GM12878 (cell line): ENCODE measurements at regions not wholly inside any gene's neighbourhood (a gene's known extent, or its start where the extent isn't known, plus 50 kb on each side); places are given as distances from the start of the nearest gene placed in this dataset.

Experiments
- ATAC-seq: fragments of 200-7000 bp; cut with Tn5 transposase; 3 replicates; pipeline ENCODE4 v1.9.1; 2020; ENCODE audit warnings: mild to moderate bottlenecking, moderate library complexity
- BruUV-seq: library from RNA; stranded (reverse); fragments of 400-500 nt; replicated peaks from 2 replicates; lab custom pipeline; 2021; lab: Mats Ljungman, UMichigan
- CTCF ChIA-PET: fragments of 300-600 bp; sonication (Branson Sonifier 250); formaldehyde crosslinking; extraction: SDS; loops from one replicate; lab custom pipeline; 2021; ENCODE audit warnings: inconsistent platforms; lab: Yijun Ruan, JAX
- POLR2A ChIA-PET: fragments of 350-600 bp; formaldehyde crosslinking; extraction: SDS; loops from one replicate; lab custom pipeline; 2021; ENCODE audit warnings: inconsistent platforms; lab: Charles Lee
- RAD21 ChIA-PET: fragments of 300-600 bp; sonication (Branson Sonifier 250); formaldehyde crosslinking; loops from one replicate; lab custom pipeline; 2023; ENCODE audit warnings: antibody characterized with exemption; ENCODE audit not compliant: unreplicated experiment; lab: Charles Lee
- SMC1A ChIA-PET: fragments of 300-600 bp; sonication (Branson Sonifier 250); formaldehyde crosslinking; loops from one replicate; lab custom pipeline; 2023; ENCODE audit not compliant: unreplicated experiment, uncharacterized antibody; lab: Charles Lee
- DNase-seq: peaks from one replicate; pipeline ENCODE4 v3.0.0-alpha.2; 2011; ENCODE audit warnings: low read depth, low spot score
- FAIRE-seq: peaks from 3 replicates; lab custom pipeline; 2011; peaks lifted over from hg19 to GRCh38; lab: Jason Lieb, UNC
- H2AFZ ChIP-seq: 2 replicates; pipeline ENCODE4 v1.6.0; 2011; ENCODE audit warnings: low read depth, low read length, control low read depth; ENCODE audit not compliant: control insufficient read depth
- H3K27ac ChIP-seq: 2 replicates; pipeline ENCODE4 v1.5.1; 2011; ENCODE audit warnings: control low read depth; ENCODE audit not compliant: control insufficient read depth, insufficient read depth
- H3K27me3 ChIP-seq, 2 experiments: replicated peaks in 1 of 2; 2 replicates each; pipeline versions ENCODE4 v1.6.0 to v1.6.1; 2011; ENCODE audit warnings: low read length in 1 of 2; ENCODE audit not compliant: control insufficient read depth in 2 of 2, insufficient read depth in 2 of 2
- H3K36me3 ChIP-seq, 2 experiments: 2 replicates each; pipeline ENCODE4 v1.5.1; 2011; ENCODE audit warnings: low read length in 1 of 2; ENCODE audit not compliant: control insufficient read depth in 2 of 2, insufficient read depth in 2 of 2
- H3K4me1 ChIP-seq: 2 replicates; pipeline ENCODE4 v1.6.1; 2011; ENCODE audit warnings: mild to moderate bottlenecking, low read length, moderate library complexity, mixed read lengths; ENCODE audit not compliant: control insufficient read depth, insufficient read depth
- H3K4me2 ChIP-seq: 2 replicates; pipeline ENCODE4 v1.6.0; 2011; ENCODE audit warnings: control low read depth; ENCODE audit not compliant: control insufficient read depth, insufficient read depth
- H3K4me3 ChIP-seq: fragments of 200-600 bp; sonication (generic); 2 replicates; pipeline ENCODE4 v1.5.1; 2016
- H3K79me2 ChIP-seq: 2 replicates; pipeline ENCODE4 v1.6.0; 2011; ENCODE audit warnings: low read length; ENCODE audit not compliant: control insufficient read depth, insufficient read depth
- H3K9ac ChIP-seq: 2 replicates; pipeline ENCODE4 v1.8.0; 2011; ENCODE audit warnings: low read length, control low read depth, mixed read lengths; ENCODE audit not compliant: control insufficient read depth, insufficient read depth
- H3K9me3 ChIP-seq: replicated peaks from 3 replicates; pipeline ENCODE4 v1.5.1; 2011; ENCODE audit warnings: mild to moderate bottlenecking, low read length; ENCODE audit not compliant: control insufficient read depth, insufficient read depth
- H4K20me1 ChIP-seq: 2 replicates; pipeline ENCODE4 v1.6.0; 2011; ENCODE audit not compliant: control insufficient read depth, insufficient read depth
- ASH2L ChIP-seq: fragments of 300-600, 200-600 bp; sonication (generic); IDR thresholded peaks from 2 replicates; pipeline ENCODE4 v1.6.1; 2017; ENCODE audit warnings: low read depth, mild to moderate bottlenecking, borderline replicate concordance
- CBFB ChIP-seq: IDR thresholded peaks from 2 replicates; pipeline ENCODE4 v1.6.1; 2016; ENCODE audit warnings: antibody characterized with exemption, low read depth
- CHD4 ChIP-seq: fragments of 200-600 bp; sonication (generic); IDR thresholded peaks from 2 replicates; pipeline ENCODE4 v1.6.1; 2016; ENCODE audit warnings: mild to moderate bottlenecking
- EP300 ChIP-seq, 2 experiments: fragments of 150-350 bp in 1 of 2; IDR thresholded peaks; 2 replicates each; pipeline ENCODE4 v1.6.1; 2011 to 2012; ENCODE audit warnings: low read depth in 2 of 2, low read length in 2 of 2, borderline replicate concordance in 1 of 2, improper control_type of control experiment in 1 of 2, inconsistent platforms in 1 of 2; ENCODE audit not compliant: control insufficient read depth in 1 of 2
- ETV6 ChIP-seq, 2 experiments: fragments of 450-650 bp in 1 of 2; IDR thresholded peaks in 1 of 2; conservative IDR thresholded peaks in 1 of 2; 2 replicates each; pipeline ENCODE4 v1.6.1; 2014; ENCODE audit warnings: antibody characterized with exemption in 1 of 2, borderline replicate concordance in 1 of 2, low read depth in 1 of 2, mild to moderate bottlenecking in 1 of 2, moderate library complexity in 1 of 2
- HDAC2 ChIP-seq: fragments of 200-600 bp; sonication (generic); IDR thresholded peaks from 2 replicates; pipeline ENCODE4 v1.6.1; 2017
- IKZF2 ChIP-seq, 2 experiments: fragments of 450-650 bp; IDR thresholded peaks; 2 replicates each; pipeline ENCODE4 v1.6.1; 2017; ENCODE audit warnings: mild to moderate bottlenecking in 2 of 2, moderate library complexity in 2 of 2
- JUNB ChIP-seq: IDR thresholded peaks from 2 replicates; pipeline ENCODE4 v1.6.1; 2016; ENCODE audit warnings: antibody characterized with exemption, mild to moderate bottlenecking
- KAT2A ChIP-seq: conservative IDR thresholded peaks from 2 replicates; pipeline ENCODE4 v1.6.1; 2011; ENCODE audit warnings: low read depth, low read length; ENCODE audit not compliant: control insufficient read depth
- NRF1 ChIP-seq: conservative IDR thresholded peaks from 2 replicates; pipeline ENCODE4 v1.6.1; 2011; ENCODE audit warnings: mild to moderate bottlenecking, low read depth, low read length, improper control_type of control experiment
- POLR2A ChIP-seq: IDR thresholded peaks from 2 replicates; pipeline ENCODE4 v1.6.1; 2011; ENCODE audit warnings: low read depth, mild to moderate bottlenecking, low read length
- SIX5 ChIP-seq: IDR thresholded peaks from 2 replicates; pipeline ENCODE4 v1.6.1; 2011; ENCODE audit warnings: mild to moderate bottlenecking, low read depth, low read length, moderate library complexity; ENCODE audit not compliant: severe bottlenecking
- SMARCA5 ChIP-seq: fragments of 450-650 bp; IDR thresholded peaks from 2 replicates; pipeline ENCODE4 v1.6.1; 2017; ENCODE audit warnings: mild to moderate bottlenecking
- TCF12 ChIP-seq: IDR thresholded peaks from 2 replicates; pipeline ENCODE4 v1.6.1; 2011; ENCODE audit warnings: low read depth, mild to moderate bottlenecking, low read length
- ZNF217 ChIP-seq: fragments of 450-650 bp; IDR thresholded peaks from 2 replicates; pipeline ENCODE4 v1.6.1; 2017; ENCODE audit warnings: antibody characterized with exemption, mild to moderate bottlenecking
- ZSCAN29 ChIP-seq: fragments of 450-650 bp; IDR thresholded peaks from 2 replicates; pipeline ENCODE4 v1.6.1; 2017; ENCODE audit warnings: mild to moderate bottlenecking, moderate library complexity
- WGBS: methylation state at CpG from one replicate; pipeline ENCODE4 v1.1.6; 2016; ENCODE audit warnings: low lambda C conversion rate; ENCODE audit not compliant: insufficient replicate concordance, insufficient coverage; ENCODE audit errors: missing lambda C conversion rate; 5-methylcytosine and 5-hydroxymethylcytosine counted together
- in situ Hi-C: fragments of 300-500 bp; cut with MboI; formaldehyde crosslinking; loops from 9 replicates; pipeline ENCODE4 v1.14.3; 2018; ENCODE audit warnings: mixed read lengths
- intact Hi-C: fragments of 100-400 bp; cut with micrococcal nuclease; formaldehyde crosslinking; loops from one replicate; pipeline ENCODE4 v1.14.2; 2022; ENCODE audit not compliant: unreplicated experiment
- TF ChIP-seq, protein P1 (sequence below): IDR thresholded peaks from 2 replicates; pipeline ENCODE4 v1.6.1; 2011; ENCODE audit warnings: low read depth, low read length, improper control_type of control experiment, borderline replicate concordance
- TF ChIP-seq, protein P2 (sequence below): IDR thresholded peaks from 2 replicates; pipeline ENCODE4 v1.6.1; 2012; ENCODE audit warnings: low read length, inconsistent platforms

DNA sequence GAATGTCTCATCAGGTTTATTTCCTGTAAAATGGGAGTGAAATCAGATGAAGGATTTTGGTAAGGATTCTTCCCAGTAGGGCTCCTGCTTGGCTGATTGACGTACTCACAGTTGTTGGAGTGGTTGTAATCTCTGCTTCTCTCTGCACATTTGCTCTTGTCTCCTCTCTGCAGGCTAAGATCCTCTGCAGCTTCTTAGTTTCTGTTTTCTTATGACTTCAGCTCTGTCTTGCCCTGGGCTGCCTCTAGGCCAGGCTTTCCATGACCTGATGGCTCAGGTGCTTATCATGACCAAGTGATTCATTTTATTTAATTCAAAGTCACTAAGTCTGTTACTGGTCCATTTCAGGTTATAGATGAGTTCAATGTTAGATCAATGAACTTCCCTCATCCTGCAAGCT lies 394.5 kb upstream of the DDHD1 start:
- peak; percentile 67 for ATAC-seq
- 17% methylated on average over 1 of the region's 1 CpG for WGBS
- SMC1A ChIA-PET, result interaction anchor here (0.6 to 2.5 kb wide), 9 partner anchors 8 to 432 kb away, joined by 3 to 7 read pairs (median 3); no protein-coding TSS in a partner anchor

DNA sequence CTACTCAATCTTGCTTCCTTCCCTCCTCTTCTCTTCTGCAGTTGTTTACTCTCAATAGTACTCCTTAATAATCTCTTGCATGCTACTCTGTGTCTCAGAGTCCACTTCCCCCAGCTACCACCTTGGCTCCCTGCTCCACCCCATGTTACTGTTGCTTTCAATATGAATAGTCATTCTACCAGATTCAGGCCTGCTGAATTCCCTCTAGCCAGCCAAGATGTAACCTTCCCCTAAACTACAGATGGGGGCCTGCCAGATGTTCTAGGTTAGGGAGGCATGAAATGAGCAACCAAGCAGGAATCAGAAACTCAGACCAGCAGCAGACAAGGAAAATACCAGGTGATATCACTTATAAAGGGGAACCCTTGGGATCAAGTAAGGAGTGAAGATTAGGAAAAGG lies 392.1 kb upstream of the DDHD1 start:
- no TSS peak for BruUV-seq
- no peak overlapping the region; the same call in 1 of the 2 replicates for H3K4me2 ChIP-seq
- ATAC-seq (peak; percentile 70), FAIRE-seq (no peak), DNase-seq (no peak)
- ChIA-PET POLR2A (no interaction called here), SMC1A (interaction anchor here (1.0 to 1.8 kb wide), 3 partner anchors 68 to 87 kb away, joined by 3 to 5 read pairs (median 4); no protein-coding TSS in a partner anchor), RAD21 (no interaction called here), CTCF (no interaction called here)
- no peak overlapping the region for H2AFZ ChIP-seq
- in situ Hi-C loops (loop anchor here (25.0 kb wide), 1 partner anchor 792 kb away; no protein-coding TSS in a partner anchor), intact Hi-C loops (no loop called here)
- H4K20me1 ChIP-seq, result no peaks in the 10 kb centered on the region
- H3K4me1 ChIP-seq, result peaks cover 3% of the 10 kb centered on the region; the same call in 1 of the 2 replicates
- no peak overlapping the region for H3K4me3 ChIP-seq
- no peaks in the 10 kb centered on the region for H3K79me2 ChIP-seq
- H3K27ac ChIP-seq, result no peak overlapping the region
- no peak overlapping the region for H3K9ac ChIP-seq
- H3K27me3 ChIP-seq, result no peaks in the 10 kb centered on the region
- no peaks in the 10 kb centered on the region for H3K9me3 ChIP-seq
- no peaks in the 10 kb centered on the region for H3K36me3 ChIP-seq
- no peak for TF ChIP-seq EP300 (IDR thresholded peaks at IDR 0.05; ENCODE audit: borderline replicate concordance in 1 of 2, control insufficient read depth in 1 of 2, low read depth in 2 of 2, low read length in 2 of 2)
- TF ChIP-seq, protein P1, sequence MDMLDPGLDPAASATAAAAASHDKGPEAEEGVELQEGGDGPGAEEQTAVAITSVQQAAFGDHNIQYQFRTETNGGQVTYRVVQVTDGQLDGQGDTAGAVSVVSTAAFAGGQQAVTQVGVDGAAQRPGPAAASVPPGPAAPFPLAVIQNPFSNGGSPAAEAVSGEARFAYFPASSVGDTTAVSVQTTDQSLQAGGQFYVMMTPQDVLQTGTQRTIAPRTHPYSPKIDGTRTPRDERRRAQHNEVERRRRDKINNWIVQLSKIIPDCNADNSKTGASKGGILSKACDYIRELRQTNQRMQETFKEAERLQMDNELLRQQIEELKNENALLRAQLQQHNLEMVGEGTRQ, result no peak
- no peak for TF ChIP-seq ASH2L
- no peak for TF ChIP-seq KAT2A
- no peak for TF ChIP-seq NRF1
- TF ChIP-seq, protein P2, sequence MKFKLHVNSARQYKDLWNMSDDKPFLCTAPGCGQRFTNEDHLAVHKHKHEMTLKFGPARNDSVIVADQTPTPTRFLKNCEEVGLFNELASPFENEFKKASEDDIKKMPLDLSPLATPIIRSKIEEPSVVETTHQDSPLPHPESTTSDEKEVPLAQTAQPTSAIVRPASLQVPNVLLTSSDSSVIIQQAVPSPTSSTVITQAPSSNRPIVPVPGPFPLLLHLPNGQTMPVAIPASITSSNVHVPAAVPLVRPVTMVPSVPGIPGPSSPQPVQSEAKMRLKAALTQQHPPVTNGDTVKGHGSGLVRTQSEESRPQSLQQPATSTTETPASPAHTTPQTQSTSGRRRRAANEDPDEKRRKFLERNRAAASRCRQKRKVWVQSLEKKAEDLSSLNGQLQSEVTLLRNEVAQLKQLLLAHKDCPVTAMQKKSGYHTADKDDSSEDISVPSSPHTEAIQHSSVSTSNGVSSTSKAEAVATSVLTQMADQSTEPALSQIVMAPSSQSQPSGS, result peak; percentile 40; the same call in 1 of the 2 replicates
- TF ChIP-seq ZSCAN29, result no peak
- peak; percentile 26; the same call in 1 of the 2 replicates for TF ChIP-seq TCF12
- no peak for TF ChIP-seq IKZF2 (IDR thresholded peaks at IDR 0.05)
- TF ChIP-seq ZNF217, result no peak
- TF ChIP-seq POLR2A, result no peak
- no peak for TF ChIP-seq SIX5
- no peak for TF ChIP-seq SMARCA5
- peak; percentile 86 for TF ChIP-seq JUNB
- no peak for TF ChIP-seq HDAC2
- no peak for TF ChIP-seq CBFB
- peak in 1 of 2 experiments; percentile 6; a peak in 1 of 4 replicates for TF ChIP-seq ETV6 (conservative IDR thresholded peaks at IDR 0.05 in 1 of 2, IDR thresholded peaks at IDR 0.05 in 1 of 2; ENCODE audit: borderline replicate concordance in 1 of 2, low read depth in 1 of 2)

More for the DNA sequence above, 394.5 kb upstream of the DDHD1 start:
- Histone ChIP-seq H3K4me3 (no peak overlapping the region), H3K9me3 (no peaks in the 10 kb centered on the region), H3K4me1 (peaks cover 3% of the 10 kb centered on the region; the same call in 1 of the 2 replicates), H3K36me3 (no peaks in the 10 kb centered on the region), H3K4me2 (no peak overlapping the region), H3K9ac (no peak overlapping the region), H3K79me2 (no peaks in the 10 kb centered on the region), H2AFZ (no peak overlapping the region; the same call in 1 of the 2 replicates), H3K27me3 (no peaks in the 10 kb centered on the region), H4K20me1 (no peaks in the 10 kb centered on the region), H3K27ac (no peak overlapping the region)
- ChIA-PET POLR2A (no interaction called here), RAD21 (interaction anchor here (0.8 to 1.2 kb wide), 2 partner anchors 230 to 801 kb away, joined by 3 read pairs; no protein-coding TSS in a partner anchor), CTCF (interaction anchor here (0.6 to 2.3 kb wide), 4 partner anchors 9 to 627 kb away, joined by 3 to 15 read pairs (median 3); no protein-coding TSS in a partner anchor)
- in situ Hi-C loops, result loop anchor here (25.0 kb wide), 1 partner anchor 790 kb away; no protein-coding TSS in a partner anchor
- no TSS peak for BruUV-seq
- no peak for DNase-seq
- intact Hi-C loops, result no loop called here
- FAIRE-seq, result no peak
- TF ChIP-seq CHD4 (no peak), JUNB (peak; percentile 46; the same call in 1 of the 2 replicates)
